OCI-LY3 (cell line): ENCODE measurements at regions not wholly inside any gene's neighbourhood (a gene's known extent, or its start where the extent isn't known, plus 50 kb on each side); places are given as distances from the start of the nearest gene placed in this dataset.

Experiments used
- H2AFZ ChIP-seq: fragments of 200-600, 300-600 bp; shearing (Covaris generic); 2 replicates; pipeline ENCODE4 v1.6.0; 2014; ENCODE audit warnings: antibody characterized with exemption, low read depth, low read length
- H3K27ac ChIP-seq: fragments of 200-600, 300-600 bp; sonication (generic); 2 replicates; pipeline ENCODE4 v1.5.1; 2014; ENCODE audit warnings: mild to moderate bottlenecking, low read length, moderate library complexity, mixed read lengths
- H3K27me3 ChIP-seq: fragments of 200-600, 300-600 bp; sonication (generic); 2 replicates; pipeline ENCODE4 v1.6.1; 2014; ENCODE audit warnings: low read depth, low read length, mixed read lengths
- H3K36me3 ChIP-seq: fragments of 200-600, 300-600 bp; sonication (generic); replicated peaks from 2 replicates; pipeline ENCODE3; 2014; ENCODE audit warnings: low read depth, low read length, mixed read lengths
- H3K4me1 ChIP-seq: fragments of 300-600, 200-600 bp; sonication (generic); 2 replicates; pipeline ENCODE4 v1.6.1; 2014; ENCODE audit warnings: low read length, mixed read lengths
- H3K4me2 ChIP-seq: fragments of 200-600, 300-600 bp; sonication (generic); 2 replicates; pipeline ENCODE4 v1.6.1; 2014; ENCODE audit warnings: low read length, mixed read lengths
- H3K4me3 ChIP-seq: fragments of 300-600, 200-600 bp; sonication (generic); 2 replicates; pipeline ENCODE4 v1.5.1; 2014; ENCODE audit warnings: antibody characterized with exemption, mild to moderate bottlenecking, low read length, moderate library complexity
- H3K79me2 ChIP-seq: fragments of 300-600, 200-600 bp; shearing (Covaris generic); 2 replicates; pipeline ENCODE4 v1.6.1; 2014; ENCODE audit warnings: mild to moderate bottlenecking, low read length, mixed read lengths
- H3K9ac ChIP-seq: fragments of 300-600, 200-600 bp; shearing (Covaris generic); 2 replicates; pipeline ENCODE4 v1.6.0; 2014; ENCODE audit warnings: mild to moderate bottlenecking, low read length, moderate library complexity
- H3K9me3 ChIP-seq: fragments of 200-600, 300-600 bp; shearing (Covaris generic); 2 replicates; pipeline ENCODE4 v1.6.1; 2014; ENCODE audit warnings: low read length, mixed read lengths; ENCODE audit not compliant: insufficient read depth
- H4K20me1 ChIP-seq: fragments of 200-600, 300-600 bp; sonication (generic); 2 replicates; pipeline ENCODE4 v1.6.1; 2016; ENCODE audit warnings: low read length, mixed read lengths; ENCODE audit not compliant: insufficient read depth
- EZH2phosphoT487 ChIP-seq: fragments of 200-600 bp; shearing (Covaris generic); IDR thresholded peaks from 2 replicates; pipeline ENCODE4 v1.6.1; 2018; ENCODE audit warnings: antibody characterized with exemption, mixed run types, low read depth
- TF ChIP-seq, protein P1 (sequence below): fragments of 200-600, 300-600 bp; sonication (generic); IDR thresholded peaks from 2 replicates; pipeline ENCODE4 v1.5.1; 2014; ENCODE audit warnings: antibody characterized with exemption, low read length, low read depth

DNA sequence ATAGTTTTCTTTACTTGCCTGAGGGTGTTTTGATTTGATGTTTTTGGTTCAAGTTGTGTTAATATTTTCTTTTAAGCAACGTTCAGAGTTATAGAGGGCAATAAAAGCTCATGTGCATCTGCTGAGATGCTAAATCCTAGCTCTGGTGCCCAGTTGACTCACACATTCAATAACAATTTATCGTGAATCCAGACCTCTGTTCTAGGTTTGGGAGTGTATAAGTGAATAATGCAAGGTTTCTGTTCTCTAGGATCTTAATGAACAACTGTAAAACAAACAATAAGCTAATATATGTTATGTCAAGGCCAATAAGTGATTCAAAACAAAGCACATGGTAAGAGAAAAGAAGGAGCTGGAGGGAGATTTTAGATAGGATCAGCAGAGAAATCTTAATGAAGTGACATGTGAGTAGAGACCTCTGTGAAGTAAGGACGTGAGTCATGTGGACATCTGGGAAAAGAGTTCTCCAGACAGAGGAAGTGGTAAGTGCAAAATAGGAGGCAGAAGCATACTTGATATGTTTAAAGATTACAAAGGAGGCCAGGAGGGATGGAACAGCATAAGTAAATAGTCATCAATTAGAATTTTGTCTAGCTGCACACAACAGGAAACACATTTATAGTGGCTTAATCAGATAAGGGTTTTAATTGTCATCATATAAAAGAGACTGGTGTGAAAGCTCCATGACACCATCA, 278.5 kb upstream of the HTR2A start:
- Histone ChIP-seq H3K4me2 (no peak overlapping the region), H3K27me3 (peaks cover 4% of the 10 kb centered on the region), H3K27ac (no peak overlapping the region), H3K79me2 (no peaks in the 10 kb centered on the region), H3K9me3 (no peaks in the 10 kb centered on the region), H3K9ac (no peak overlapping the region), H3K4me1 (peaks cover 5% of the 10 kb centered on the region; the same call in 1 of the 2 replicates), H4K20me1 (no peaks in the 10 kb centered on the region), H2AFZ (no peak overlapping the region), H3K36me3 (no peaks in the 10 kb centered on the region), H3K4me3 (no peak overlapping the region)
- TF ChIP-seq, protein P1, sequence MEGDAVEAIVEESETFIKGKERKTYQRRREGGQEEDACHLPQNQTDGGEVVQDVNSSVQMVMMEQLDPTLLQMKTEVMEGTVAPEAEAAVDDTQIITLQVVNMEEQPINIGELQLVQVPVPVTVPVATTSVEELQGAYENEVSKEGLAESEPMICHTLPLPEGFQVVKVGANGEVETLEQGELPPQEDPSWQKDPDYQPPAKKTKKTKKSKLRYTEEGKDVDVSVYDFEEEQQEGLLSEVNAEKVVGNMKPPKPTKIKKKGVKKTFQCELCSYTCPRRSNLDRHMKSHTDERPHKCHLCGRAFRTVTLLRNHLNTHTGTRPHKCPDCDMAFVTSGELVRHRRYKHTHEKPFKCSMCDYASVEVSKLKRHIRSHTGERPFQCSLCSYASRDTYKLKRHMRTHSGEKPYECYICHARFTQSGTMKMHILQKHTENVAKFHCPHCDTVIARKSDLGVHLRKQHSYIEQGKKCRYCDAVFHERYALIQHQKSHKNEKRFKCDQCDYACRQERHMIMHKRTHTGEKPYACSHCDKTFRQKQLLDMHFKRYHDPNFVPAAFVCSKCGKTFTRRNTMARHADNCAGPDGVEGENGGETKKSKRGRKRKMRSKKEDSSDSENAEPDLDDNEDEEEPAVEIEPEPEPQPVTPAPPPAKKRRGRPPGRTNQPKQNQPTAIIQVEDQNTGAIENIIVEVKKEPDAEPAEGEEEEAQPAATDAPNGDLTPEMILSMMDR, result no peak
- no peak for TF ChIP-seq EZH2phosphoT487

DNA sequence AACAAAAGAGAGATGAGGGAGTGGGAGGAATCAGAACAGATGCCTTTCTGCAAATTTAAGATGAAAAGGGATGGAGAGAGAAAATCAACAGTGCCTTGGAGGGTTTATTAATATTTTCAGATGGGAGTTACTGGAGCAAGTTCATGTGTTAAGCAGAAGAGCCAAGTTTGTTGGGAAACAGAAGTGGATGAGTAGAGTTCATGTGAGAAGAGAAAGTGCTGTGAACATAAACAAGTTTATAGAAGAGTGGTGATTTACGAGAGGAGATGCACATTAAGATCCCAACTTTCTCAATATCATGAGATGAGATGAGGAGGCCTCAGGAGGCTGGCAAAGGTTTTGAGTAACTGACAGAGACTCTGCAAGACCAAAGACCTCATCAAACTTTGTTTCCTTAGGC, 274.1 kb upstream of the HTR2A start:
- Histone ChIP-seq H3K79me2 (no peaks in the 10 kb centered on the region), H2AFZ (no peak overlapping the region)

DNA sequence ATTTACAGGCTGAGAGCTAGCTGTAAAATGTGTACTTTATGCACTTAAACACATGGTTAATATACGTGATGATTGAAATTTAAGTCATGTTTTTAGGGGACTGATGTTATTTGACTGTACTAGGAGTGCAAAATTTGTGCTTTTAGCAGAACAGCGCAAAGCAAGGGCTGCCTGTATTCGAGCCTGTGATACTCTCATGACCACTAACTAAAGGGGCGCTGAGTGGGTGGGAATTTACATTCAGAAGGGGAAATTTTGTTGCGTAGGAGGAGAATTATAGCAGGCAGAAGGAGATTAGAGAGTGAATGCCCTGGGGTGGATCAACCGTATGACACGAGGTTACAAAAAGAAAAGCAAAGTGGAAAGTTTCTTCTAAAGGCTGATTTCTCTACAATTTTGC, 271.8 kb upstream of the HTR2A start:
- no peaks in the 10 kb centered on the region for H4K20me1 ChIP-seq
- H3K4me1 ChIP-seq, result peaks cover 17% of the 10 kb centered on the region
- peaks cover 25% of the 10 kb centered on the region for H3K27me3 ChIP-seq
- H3K4me3 ChIP-seq, result peak overlapping the region; percentile 75
- no peaks in the 10 kb centered on the region for H3K9me3 ChIP-seq
- H3K9ac ChIP-seq, result peak overlapping the region; percentile 24; the same call in 1 of the 2 replicates
- H2AFZ ChIP-seq, result peak overlapping the region; percentile 51; the same call in 1 of the 2 replicates
- H3K27ac ChIP-seq, result no peak overlapping the region
- H3K4me2 ChIP-seq, result peak overlapping the region; percentile 97
- H3K79me2 ChIP-seq, result no peaks in the 10 kb centered on the region
- no peaks in the 10 kb centered on the region for H3K36me3 ChIP-seq
- TF ChIP-seq EZH2phosphoT487, result no peak
- TF ChIP-seq, protein P1, result no peak

More for the DNA sequence above, 274.1 kb upstream of the HTR2A start:
- Histone ChIP-seq H4K20me1 (no peaks in the 10 kb centered on the region), H3K4me3 (no peak overlapping the region), H3K27ac (no peak overlapping the region), H3K9me3 (no peaks in the 10 kb centered on the region), H3K4me2 (no peak overlapping the region), H3K9ac (no peak overlapping the region), H3K36me3 (no peaks in the 10 kb centered on the region), H3K27me3 (peaks cover 13% of the 10 kb centered on the region), H3K4me1 (peaks cover 17% of the 10 kb centered on the region)
- TF ChIP-seq, protein P1, result no peak
- no peak for TF ChIP-seq EZH2phosphoT487

DNA sequence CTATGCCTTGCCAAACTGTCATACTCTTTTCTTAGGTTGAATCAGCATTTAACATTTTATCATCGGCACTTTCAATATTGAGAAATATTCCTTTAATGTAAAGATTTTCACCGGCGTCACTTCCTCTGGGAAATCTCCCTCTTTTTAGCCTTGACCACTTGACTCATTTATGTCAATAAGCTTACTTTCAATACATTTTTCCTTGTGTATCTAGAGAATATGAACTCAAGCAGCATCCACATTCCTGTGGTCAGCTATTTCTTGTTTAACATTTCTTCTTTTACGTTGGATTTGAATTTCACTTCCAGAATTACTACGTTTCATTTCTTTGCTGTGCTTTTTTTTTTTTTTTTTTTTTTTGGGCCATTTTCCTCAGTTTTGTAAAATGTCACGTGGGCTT, 271.2 kb upstream of the HTR2A start:
- H3K4me3 ChIP-seq, result peak overlapping the region; percentile 75
- no peaks in the 10 kb centered on the region for H3K9me3 ChIP-seq
- TF ChIP-seq, protein P1, result no peak
- TF ChIP-seq EZH2phosphoT487, result no peak
- H3K9ac ChIP-seq, result no peak overlapping the region
- no peaks in the 10 kb centered on the region for H3K36me3 ChIP-seq
- H3K4me2 ChIP-seq, result peak overlapping the region; percentile 97
- no peak overlapping the region for H2AFZ ChIP-seq
- peaks cover 17% of the 10 kb centered on the region for H3K4me1 ChIP-seq
- H3K27me3 ChIP-seq, result peaks cover 25% of the 10 kb centered on the region
- no peaks in the 10 kb centered on the region for H3K79me2 ChIP-seq
- H4K20me1 ChIP-seq, result no peaks in the 10 kb centered on the region
- H3K27ac ChIP-seq, result no peak overlapping the region
